Activated CD4-positive, alpha-beta T cell treated with anti-CD3 and anti-CD28 coated beads, Interleukin-2, amount 50 U/mL, for 24 hours (primary cell): ENCODE measurements at regions not wholly inside any gene's neighbourhood (a gene's known extent, or its start where the extent isn't known, plus 50 kb on each side); places are given as distances from the start of the nearest gene placed in this dataset.

Experiments
- DNase-seq, 2 donors: peaks; one replicate each; pipeline ENCODE4 v3.0.0-alpha.2; 2020; ENCODE audit warnings: low read depth in 1 of 2, low spot score in 1 of 2

DNA sequence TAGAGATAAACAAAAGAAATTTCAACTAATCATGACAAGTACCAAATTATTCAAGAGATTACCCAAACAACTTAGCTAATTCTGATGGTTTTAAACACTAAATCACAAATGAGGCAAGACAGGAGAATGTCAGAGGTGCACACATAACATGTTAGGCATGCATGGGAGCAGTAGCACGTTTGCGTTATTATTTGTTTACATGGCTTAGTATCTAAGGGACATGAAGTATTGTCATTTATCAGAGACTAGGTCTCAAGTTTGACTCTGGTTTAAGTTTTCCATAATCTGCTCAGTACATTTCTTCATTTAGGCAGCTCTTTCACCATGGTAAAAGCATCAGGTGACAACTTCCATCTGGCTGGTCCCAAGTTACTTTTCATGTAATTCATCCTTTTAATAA lies 244.1 kb upstream of the TNC start:
- DNase-seq: no peak

DNA sequence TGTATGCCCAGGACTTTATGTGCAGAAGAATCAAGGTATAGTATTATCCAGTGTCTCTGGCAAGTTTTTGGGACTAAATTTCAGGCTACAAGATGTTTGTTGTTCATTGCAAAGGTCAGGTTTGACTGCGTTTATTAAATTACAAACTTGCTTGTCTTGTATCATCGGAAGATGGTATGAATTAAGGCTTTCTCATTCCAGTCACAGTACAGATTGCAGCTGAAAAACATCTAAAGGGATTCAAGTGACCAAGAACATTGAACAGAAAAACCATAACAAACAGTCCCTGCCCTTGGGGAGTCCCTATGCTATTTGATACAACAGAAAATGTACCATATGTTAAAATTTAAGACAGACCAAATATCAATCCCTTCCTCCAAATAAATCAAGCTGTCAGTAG lies 244.7 kb upstream of the TNC start:
- DNase-seq: no peak

DNA sequence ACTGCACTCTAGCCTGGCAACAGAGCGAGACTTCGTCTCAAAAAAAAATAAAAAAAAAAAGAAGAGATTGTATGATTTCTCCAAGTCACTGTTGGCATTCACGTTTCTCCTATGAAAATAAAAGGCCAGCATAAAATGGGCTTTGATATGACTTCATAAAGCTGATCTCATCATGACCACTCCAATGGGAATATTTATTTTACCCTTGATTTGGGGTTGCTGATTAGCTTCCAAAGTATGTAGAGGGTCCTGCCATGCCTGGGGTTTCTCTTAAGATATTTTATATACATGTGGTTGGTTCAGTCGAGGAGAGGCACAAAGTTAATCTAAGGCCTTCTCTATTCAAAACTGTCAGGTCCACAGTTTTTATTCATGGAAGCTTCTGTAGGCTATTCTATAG lies 247.0 kb upstream of the TNC start:
- DNase-seq: no peak

DNA sequence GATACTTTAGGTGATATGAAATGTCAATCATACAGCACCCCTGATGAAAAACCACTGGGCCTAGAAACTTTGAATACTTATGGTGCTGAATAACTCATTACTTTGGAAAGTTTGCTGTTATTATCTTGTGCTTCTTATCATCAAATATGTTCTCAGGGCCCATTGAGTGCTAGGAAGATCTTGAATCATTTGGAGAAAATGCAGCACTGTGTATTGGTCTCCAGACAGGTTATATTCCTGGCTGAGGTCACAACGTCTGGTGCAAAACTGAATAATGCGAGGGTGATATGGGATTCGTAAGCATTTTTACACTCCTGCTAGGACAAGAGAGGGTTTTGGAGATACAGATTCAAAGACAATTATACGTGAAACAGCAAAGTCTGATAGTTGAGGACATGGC lies 249.4 kb upstream of the TNC start:
- no peak for DNase-seq

DNA sequence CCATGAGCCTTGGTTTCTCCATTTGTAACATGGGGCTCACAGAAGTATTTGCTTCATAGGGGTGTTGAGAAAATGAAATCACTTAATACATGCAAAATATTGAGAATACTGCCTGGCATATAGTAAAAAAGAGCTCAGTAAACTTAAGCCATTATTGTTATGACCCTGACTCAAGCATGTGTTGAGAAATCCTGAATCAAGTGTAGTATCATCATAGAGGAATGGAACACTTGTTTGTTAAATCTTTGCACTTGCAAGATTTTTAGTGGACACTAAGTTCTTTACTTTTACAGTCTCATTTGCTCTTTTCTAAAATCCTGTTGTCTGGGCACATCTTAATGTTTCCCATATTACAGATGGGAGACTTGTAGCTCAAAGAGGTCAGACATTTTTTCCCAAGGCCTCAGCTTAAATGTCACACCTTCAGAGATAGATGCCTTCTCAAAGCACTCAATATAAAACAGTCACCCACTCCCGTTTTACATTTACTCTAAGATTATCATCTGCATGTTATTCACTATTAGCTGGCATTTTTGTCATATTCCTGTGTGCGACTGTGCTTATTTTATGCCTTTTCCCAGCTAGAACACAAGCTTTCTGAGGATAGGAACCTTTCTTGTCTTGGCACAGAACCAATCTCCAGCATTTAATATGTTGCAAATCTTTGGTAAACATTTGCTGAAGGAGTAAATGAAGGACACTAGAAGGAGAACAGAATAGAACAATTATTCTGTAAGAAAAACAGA lies 250.0 kb upstream of the TNC start:
- no peak for DNase-seq

DNA sequence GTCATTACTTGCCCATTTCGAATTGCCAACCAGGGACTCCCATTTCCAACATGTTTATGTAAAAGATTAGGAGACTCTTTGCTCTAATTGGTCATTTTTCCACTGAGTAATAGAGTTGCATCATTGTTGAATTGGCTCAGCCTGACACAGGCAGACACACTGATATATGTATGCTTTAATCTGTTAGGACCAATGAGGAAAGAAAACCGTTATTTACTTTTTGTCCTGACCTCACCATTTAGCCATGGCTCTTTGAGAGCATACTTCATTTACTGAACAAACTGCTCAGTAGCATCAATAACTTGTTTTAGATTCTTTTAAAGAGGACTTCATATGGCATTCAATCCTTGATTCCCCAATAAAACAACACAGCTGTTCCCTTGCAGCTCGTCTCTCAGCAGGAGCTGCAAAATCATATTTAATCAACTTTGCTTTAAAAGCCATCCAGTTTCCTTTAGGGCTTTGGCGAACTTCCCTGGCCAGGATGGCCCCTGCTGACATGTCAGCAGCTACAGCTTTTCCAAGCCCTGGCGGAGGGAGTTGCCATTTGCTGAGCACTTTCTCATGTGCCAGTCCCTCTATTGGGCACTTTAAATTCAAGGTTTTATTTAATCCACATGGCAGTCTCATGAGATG lies 251.5 kb upstream of the TNC start:
- no peak for DNase-seq

DNA sequence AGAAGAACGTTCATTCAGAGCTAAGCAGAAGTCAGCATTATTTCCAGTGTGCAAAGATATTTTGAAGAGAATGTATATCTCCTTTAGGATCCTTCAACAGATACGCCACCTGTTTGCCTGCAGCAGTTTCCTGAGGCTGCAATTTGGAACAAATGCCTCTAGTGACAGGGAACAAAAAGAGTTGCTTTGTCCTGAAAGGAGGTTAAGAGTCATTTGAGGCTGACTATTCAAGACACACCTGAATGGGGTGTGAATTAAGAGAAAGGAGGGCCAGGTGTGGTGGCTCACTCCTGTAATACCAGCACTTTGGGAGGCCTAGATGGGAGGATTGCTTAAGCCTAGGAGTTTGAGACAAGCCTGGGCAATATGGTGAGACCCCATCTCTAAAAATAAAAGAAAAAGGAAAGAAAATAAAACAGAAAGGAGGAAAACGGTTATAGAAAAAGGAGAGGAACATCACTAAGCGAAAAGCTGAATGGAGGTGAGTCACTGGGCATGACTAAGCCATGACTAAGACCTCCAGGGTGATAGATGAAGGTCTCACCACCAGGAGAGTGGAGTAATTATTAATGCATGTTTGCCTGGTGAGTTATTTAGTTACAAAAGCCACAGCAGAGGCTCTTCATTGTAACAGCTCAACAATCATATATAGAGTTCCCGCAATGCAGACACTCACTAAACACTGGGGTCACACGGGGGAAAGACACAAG lies 255.2 kb upstream of the TNC start:
- DNase-seq: peak in 1 of 2 donors; percentile 19

DNA sequence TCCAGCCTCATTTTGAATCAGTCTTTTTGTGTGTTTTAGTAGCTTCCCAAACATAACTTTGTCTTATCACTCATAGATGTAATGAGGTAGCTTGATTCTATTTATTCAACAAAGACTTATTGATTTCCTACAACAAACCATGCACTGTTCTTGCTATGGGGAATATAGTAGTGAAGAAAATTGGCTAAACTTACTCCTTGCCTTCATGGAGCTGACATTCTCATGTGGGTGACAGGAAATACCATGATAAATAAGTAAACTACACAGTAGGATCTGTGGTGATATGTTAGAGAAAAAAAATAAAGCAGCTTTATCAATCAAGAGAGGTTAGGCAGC lies 255.7 kb upstream of the TNC start:
- no peak for DNase-seq

DNA sequence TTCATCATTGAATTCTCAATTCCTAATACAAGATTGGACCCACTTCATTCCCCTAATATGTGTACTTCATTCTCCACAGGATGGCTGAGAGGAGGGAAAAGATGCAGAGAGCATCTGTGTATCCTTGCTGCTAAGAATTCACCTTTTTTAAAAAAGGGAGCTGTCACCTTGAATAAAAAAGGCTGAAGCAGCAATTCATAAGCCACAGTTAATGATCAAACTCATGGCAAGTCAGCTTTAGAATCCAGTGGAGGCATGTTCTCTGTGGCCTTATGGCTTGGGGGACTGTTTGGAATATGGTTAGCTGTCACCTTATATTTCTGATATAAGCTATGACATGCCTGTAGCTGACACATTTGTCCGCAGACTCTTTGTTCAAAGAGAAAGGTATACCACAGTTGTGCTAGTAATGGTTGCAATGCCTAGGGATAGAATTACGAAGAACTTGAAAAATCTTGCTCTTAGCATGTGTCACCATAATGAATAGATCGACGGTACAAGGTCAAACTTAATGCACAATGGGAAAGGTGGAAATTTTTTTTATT lies 256.8 kb upstream of the TNC start:
- no peak for DNase-seq

DNA sequence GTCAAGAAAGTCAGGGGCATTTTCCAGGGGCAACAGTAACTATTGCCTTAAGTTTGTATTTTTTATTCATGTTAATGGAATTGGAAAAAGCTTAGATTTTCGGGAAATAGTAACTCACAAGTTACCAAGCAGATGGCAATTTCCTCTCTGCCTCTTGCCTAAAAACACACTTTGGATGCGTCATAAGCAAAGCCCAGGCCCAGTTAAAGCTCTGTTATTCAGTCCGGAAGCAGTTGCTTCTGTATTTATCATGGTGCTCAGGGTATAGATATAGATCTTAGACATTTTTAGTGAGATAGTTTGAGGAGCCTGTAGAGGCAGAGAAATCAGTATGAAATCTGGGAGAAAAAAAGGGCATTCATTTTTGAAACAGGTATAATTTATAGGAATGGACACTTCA lies 260.3 kb upstream of the TNC start:
- DNase-seq: no peak

DNA sequence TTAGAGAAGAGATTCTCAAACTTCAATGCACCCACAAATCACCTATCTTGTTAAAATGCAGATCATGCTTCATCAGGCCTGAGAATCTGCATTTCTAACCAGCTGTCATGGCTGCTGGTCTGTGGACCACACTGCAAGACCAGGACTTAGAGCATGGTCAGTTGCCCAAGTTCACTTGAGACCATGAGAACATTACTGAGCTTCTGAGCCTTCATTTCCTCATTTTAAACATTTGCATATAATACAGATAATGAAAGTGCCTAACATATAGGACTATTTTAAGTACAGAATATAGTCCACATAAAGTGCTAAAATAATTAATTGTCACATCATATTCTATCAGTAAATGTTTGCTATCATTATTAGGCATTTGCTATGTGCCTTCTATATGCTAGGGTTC lies 260.8 kb upstream of the TNC start:
- no peak for DNase-seq

DNA sequence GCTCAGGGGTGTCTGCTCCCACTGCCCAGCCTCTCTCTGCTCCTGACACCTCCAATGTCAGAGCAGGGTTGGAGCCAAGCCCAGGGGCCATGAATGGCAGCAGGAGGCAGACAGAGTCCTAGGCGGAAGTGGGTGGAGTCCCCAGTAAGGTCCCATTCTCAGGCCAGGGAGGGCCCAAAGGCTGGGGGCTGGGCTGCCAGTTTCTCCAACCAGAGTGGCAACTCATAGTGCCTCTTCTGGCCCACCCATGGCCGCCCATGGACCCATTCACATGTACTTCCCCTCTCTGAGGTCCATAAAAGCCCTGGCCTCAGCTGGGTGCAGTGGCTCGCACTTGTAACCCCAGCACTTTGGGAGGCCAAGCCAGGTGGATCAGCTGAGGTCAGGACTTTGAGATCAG lies 261.8 kb upstream of the TNC start:
- DNase-seq: no peak

DNA sequence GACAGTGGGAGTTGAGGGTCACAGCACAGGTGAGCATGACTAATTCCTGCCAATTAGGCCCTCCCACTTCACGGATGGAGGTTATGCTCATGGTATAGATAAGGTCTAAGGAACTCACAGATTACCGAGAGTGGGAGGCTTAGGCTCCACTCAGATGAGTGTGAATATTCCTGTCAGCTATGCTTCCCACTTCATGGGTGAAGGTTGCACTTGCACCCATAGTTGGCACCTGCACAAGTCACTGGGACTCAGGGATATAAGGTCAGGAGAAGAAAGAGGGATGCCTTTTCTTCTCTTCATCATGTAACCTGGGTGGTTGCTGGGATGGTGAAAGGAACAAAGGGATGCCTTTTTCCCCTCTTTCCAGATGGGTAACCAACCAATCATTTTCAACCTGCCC lies 264.9 kb upstream of the TNC start:
- DNase-seq: no peak

DNA sequence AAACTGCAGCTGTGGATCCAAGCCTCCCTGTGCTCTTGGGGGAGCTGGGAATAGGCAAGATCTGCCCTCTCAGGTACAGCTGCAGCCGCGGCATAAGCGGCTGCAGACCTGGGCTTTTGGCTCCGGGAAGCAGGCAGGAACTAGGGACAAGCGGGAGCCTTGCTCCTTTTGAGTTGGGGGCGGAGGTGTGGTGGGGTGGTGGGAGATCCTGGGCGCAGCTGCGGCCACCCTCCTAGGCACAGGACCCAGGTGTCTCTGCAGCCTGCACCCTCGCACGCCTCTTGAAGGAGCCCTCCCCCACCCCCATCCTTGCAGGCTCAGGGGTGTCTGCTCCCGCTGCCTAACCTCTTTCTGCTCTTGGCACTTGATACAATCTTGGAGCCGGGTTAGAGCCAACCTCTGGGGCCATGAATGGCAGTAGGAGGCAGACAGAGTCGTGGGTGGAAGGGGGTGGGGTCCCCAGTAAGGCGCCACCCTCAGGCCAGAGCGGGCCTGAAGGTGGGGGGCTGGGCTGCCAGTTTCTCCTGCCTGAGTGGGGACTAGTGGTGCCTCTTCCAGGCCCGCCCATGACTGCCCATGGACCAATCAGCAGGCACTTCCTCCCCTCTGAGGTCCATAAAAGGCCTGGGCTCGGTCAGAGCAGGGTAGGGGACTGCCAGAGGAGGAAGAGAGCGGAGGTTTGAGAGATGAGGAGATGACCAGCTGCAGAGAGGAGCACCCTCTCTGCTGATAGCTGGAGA lies 267.6 kb upstream of the TNC start:
- no peak for DNase-seq

DNA sequence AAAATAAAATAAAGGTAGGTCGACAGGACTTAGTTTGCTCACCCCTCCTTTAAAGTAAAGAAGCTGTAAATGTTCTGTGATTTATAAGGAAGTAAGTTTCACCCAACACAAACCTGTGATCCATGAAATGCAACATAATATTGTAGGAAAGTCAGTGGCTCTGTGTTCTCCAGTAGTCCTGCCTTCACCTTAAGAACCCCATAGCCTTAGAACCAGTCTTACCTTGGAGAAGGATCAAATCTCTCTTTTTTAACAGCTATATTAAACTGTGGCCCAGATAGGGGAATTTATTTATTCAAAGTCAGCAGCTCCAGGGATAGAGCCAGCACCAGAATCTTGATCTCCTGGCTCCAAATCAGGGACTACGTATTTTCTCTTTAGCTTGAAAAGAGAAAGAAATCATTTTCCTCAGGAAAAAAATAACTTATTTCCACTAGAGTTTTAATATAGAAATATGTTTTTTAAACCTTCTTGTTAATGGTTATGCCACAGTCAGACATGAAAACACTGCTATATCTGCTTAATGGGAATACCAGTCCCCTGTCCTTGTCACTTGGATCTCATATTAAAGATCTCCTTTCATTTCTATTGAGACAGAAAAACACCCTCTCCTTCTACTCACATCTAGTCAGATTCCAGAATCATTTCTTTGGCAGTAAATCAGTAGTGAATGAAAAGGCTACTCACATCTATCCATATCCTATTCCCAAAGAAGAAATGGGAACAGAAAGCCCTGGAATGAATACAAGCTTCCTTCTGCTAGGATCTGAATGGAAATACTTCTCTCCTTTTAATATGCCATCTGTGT lies 269.2 kb upstream of the TNC start:
- DNase-seq: no peak

DNA sequence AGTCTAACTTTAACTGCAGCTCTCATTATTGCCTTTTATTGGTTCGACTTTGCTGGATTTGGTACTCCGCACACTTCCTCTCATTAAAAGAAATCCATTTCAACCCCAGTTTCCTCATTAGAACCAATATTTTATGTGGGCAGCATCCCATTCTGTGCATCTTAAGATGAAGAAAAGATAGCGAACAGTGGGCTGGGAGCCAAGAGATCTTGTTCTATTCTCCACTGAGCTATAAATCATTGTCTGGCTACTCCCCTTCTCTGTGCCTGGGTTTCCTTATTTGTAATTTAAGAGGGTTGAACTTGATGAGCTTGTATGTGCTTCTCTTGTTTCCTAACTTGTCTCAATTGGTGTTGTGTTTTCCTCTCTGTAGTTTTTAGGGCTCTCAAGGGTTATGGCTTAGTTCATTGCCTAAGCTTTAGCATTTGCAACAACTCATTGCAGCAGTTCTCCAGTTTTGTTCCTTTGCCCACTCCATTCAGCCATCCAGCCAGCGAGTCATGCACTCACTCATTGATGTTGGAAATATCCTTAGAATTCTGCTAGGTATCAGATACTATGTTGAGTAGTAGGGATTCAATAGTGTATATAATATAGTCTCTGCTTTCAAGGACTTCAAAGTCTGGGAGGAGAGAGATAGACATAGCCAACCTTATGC lies 273.3 kb upstream of the TNC start:
- no peak for DNase-seq

DNA sequence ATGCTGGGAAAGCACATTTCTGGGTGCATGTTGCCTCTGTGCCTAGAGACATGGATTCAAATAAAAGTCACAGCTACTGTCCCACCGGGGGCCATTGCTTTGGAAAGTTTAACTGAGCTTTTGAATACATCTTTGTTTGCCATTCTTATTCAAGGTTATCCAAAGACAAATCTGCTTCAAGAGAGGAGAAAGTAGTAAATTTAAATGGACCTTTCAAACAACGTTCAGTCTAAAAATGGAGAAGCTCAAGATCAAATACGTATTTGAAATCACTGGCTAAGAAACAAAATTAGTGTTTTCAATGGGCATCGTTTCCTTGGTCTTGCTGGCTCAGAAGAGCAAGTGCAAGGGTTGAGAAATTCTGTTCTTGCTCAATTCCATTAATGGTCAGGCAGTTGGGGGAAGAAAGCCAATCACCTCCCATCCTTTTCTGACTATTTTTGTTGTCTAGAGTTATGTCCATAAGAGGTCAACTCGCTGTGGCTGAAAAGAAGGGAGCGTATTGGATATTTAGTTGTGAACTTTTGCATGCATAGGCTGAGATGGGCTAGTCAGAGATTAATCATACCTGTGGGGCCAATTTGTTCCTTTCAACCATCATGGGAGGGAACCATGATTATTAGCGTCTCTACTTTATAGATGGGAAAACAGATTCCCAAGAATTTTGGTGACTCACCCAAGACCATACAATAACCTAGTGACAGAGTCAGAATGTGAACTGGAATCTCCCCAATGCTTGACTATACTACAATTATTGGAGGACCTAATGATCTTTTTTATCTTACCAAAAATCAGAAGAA lies 276.2 kb upstream of the TNC start:
- no peak for DNase-seq

DNA sequence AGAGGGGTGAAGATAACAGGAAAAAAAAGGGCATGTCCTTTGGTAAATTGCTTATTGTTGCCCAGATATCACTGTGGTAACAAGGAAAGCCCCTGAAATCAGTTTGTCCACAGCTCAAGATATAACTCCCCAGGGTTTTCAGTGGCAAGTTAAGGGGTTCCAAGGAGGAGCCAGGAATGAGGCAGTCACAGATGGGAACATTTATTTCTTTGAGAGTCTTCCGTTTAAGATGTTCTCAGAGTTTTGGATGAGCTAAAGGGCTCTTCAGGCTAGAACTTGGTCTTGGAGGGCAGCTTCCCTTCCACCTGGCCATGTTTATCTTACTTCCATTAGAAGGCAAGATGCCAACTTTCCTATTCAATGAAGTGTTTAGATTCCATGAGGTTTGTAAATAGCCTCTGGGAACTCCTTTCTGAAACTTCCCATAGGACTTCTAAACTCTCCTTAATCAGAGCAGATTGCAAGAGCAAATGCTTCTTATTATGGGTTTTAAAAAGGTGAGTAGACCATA lies 277.6 kb upstream of the TNC start:
- no peak for DNase-seq

DNA sequence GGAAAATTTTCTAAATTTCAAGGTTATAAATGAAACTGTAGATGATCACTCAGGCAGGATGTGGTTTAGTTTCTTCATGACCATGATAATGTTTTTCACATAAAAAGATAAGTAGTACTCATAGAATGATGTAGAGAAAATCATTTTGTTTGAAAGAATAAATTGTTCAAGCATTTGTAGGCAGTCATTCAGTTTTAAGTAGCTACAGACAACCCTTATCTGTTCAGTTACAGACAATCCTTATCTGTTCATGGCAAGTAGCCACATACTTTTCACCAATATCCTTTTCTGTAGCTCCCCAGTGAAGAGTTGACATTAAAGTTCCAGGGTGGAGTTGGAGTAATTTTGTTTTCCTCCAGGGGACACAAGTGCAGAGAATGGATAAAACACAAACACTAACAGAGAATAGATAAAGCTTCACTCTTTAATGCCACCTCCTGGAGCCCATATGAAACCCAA lies 278.1 kb upstream of the TNC start:
- no peak for DNase-seq
